Suprapubic skin (tissue), 4 donors: ENCODE measurements at regions not wholly inside any gene's neighbourhood (a gene's known extent, or its start where the extent isn't known, plus 50 kb on each side); places are given as distances from the start of the nearest gene placed in this dataset.

Experiments used
- DNase-seq, 2 donors: peaks; one replicate each; pipeline ENCODE4 v3.0.0-alpha.2; 2019; ENCODE audit warnings: low spot score in 2 of 2
- H3K27ac ChIP-seq: fragments of 200-600 bp; sonication (generic); one replicate; pipeline ENCODE4 v1.5.1; 2019
- H3K27me3 ChIP-seq: fragments of 200-600 bp; sonication (generic); one replicate; pipeline ENCODE4 v1.5.1; 2019
- H3K36me3 ChIP-seq: fragments of 200-600 bp; sonication (generic); one replicate; pipeline ENCODE4 v1.5.1; 2019
- H3K4me1 ChIP-seq: fragments of 200-600 bp; sonication (generic); one replicate; pipeline ENCODE4 v1.5.1; 2019
- H3K4me3 ChIP-seq: fragments of 200-600 bp; sonication (generic); one replicate; pipeline ENCODE4 v1.5.1; 2019; ENCODE audit warnings: mild to moderate bottlenecking
- H3K9me3 ChIP-seq: fragments of 200-600 bp; sonication (generic); one replicate; pipeline ENCODE4 v1.5.1; 2019
- CTCF ChIP-seq, 2 donors: fragments of 200-600 bp in 1 of 2; fragments of 450-650 bp in 1 of 2; sonication (generic) in 1 of 2; IDR thresholded peaks; one replicate each; pipeline ENCODE4 v1.5.1; 2016 to 2019; ENCODE audit warnings: antibody characterized with exemption in 2 of 2, mild to moderate bottlenecking in 1 of 2, moderate library complexity in 1 of 2
- EP300 ChIP-seq: sonication (generic); formaldehyde crosslinking; IDR thresholded peaks from one replicate; pipeline ENCODE4 v1.6.1; 2017; ENCODE audit warnings: antibody characterized with exemption
- POLR2A ChIP-seq, 2 donors: fragments of 450-650 bp; IDR thresholded peaks; one replicate each; pipeline ENCODE4 v1.6.1; 2017; ENCODE audit warnings: antibody characterized with exemption in 2 of 2, mild to moderate bottlenecking in 2 of 2, moderate library complexity in 2 of 2
- POLR2AphosphoS5 ChIP-seq, 3 donors: sonication (generic); formaldehyde crosslinking; IDR thresholded peaks; one replicate each; pipeline ENCODE4 v1.6.1; 2017; ENCODE audit warnings: antibody characterized with exemption in 3 of 3
- WGBS: methylation state at CpG from one replicate; pipeline ENCODE4 v1.1.5; 2018; 5-methylcytosine and 5-hydroxymethylcytosine counted together

GRCh38 chr2:133734716-133735495 lies 166.6 kb upstream of the NCKAP5 start:
- no peaks in the 10 kb centered on the region for H3K27me3 ChIP-seq
- H3K27ac ChIP-seq, result no peak overlapping the region
- 80% methylated on average over 3 of the region's 3 CpGs for WGBS
- TF ChIP-seq EP300 (no peak), POLR2AphosphoS5 (IDR thresholded peaks at IDR 0.05) (no peak), POLR2A (IDR thresholded peaks at IDR 0.05) (no peak), CTCF (IDR thresholded peaks at IDR 0.05) (no peak)
- DNase-seq, result no peak
- H3K9me3 ChIP-seq, result no peaks in the 10 kb centered on the region
- H3K4me3 ChIP-seq, result no peak overlapping the region
- no peaks in the 10 kb centered on the region for H3K36me3 ChIP-seq
- no peaks in the 10 kb centered on the region for H3K4me1 ChIP-seq

GRCh38 chr2:133736674-133737073 lies 168.4 kb upstream of the NCKAP5 start:
- Histone ChIP-seq H3K36me3 (no peaks in the 10 kb centered on the region), H3K27ac (no peak overlapping the region), H3K27me3 (no peaks in the 10 kb centered on the region), H3K9me3 (no peaks in the 10 kb centered on the region), H3K4me3 (no peak overlapping the region), H3K4me1 (no peaks in the 10 kb centered on the region)
- TF ChIP-seq POLR2A (IDR thresholded peaks at IDR 0.05) (no peak), EP300 (no peak), CTCF (IDR thresholded peaks at IDR 0.05) (no peak), POLR2AphosphoS5 (IDR thresholded peaks at IDR 0.05) (no peak)
- 81% methylated on average over 4 of the region's 4 CpGs for WGBS
- DNase-seq, result no peak

GRCh38 chr2:133737242-133737993 lies 169.2 kb upstream of the NCKAP5 start:
- DNase-seq, result no peak
- TF ChIP-seq CTCF (IDR thresholded peaks at IDR 0.05), result no peak
- TF ChIP-seq POLR2A (IDR thresholded peaks at IDR 0.05), result no peak
- no peak for TF ChIP-seq POLR2AphosphoS5 (IDR thresholded peaks at IDR 0.05)
- TF ChIP-seq EP300, result no peak
- 85% methylated on average over 2 of the region's 2 CpGs for whole genome bisulfite sequencing
- Histone ChIP-seq H3K4me1 (no peaks in the 10 kb centered on the region), H3K4me3 (no peak overlapping the region), H3K27me3 (no peaks in the 10 kb centered on the region), H3K27ac (no peak overlapping the region), H3K36me3 (no peaks in the 10 kb centered on the region), H3K9me3 (no peaks in the 10 kb centered on the region)

- Histone ChIP-seq H3K27me3 (no peaks in the 10 kb centered on the region), H3K9me3 (no peaks in the 10 kb centered on the region), H3K36me3 (no peaks in the 10 kb centered on the region), H3K4me3 (no peak overlapping the region), H3K27ac (no peak overlapping the region), H3K4me1 (no peaks in the 10 kb centered on the region)
- TF ChIP-seq CTCF (IDR thresholded peaks at IDR 0.05) (no peak), POLR2A (IDR thresholded peaks at IDR 0.05) (no peak), EP300 (no peak), POLR2AphosphoS5 (IDR thresholded peaks at IDR 0.05) (no peak)
- no peak for DNase-seq
Observed at GRCh38 chr2:133739039-133739438, 170.8 kb upstream of the NCKAP5 start.

GRCh38 chr2:133740500-133740899 lies 172.2 kb upstream of the NCKAP5 start:
- TF ChIP-seq CTCF (IDR thresholded peaks at IDR 0.05) (no peak), POLR2AphosphoS5 (IDR thresholded peaks at IDR 0.05) (no peak), EP300 (no peak), POLR2A (IDR thresholded peaks at IDR 0.05) (no peak)
- Histone ChIP-seq H3K4me1 (no peaks in the 10 kb centered on the region), H3K27me3 (no peaks in the 10 kb centered on the region), H3K4me3 (no peak overlapping the region), H3K27ac (no peak overlapping the region), H3K36me3 (no peaks in the 10 kb centered on the region), H3K9me3 (no peaks in the 10 kb centered on the region)
- no peak for DNase-seq
- WGBS, result 93% methylated on average over 1 of the region's 1 CpG
